Peyer's patch (tissue), 4 donors: ENCODE measurements at regions not wholly inside any gene's neighbourhood (a gene's known extent, or its start where the extent isn't known, plus 50 kb on each side); places are given as distances from the start of the nearest gene placed in this dataset.

Experiments
- CTCF ChIP-seq, 6 experiments: fragments of 450-650 bp in 4 of 6; fragments of 200-600 bp in 2 of 6; sonication (generic) in 1 of 6; IDR thresholded peaks; one replicate each; pipeline ENCODE4 v1.5.1; 2017 to 2019; ENCODE audit warnings: antibody characterized with exemption in 6 of 6, mild to moderate bottlenecking in 3 of 6, moderate library complexity in 1 of 6
- POLR2A ChIP-seq, 2 donors: fragments of 450-650 bp; IDR thresholded peaks; one replicate each; pipeline ENCODE4 v1.5.1; 2017; ENCODE audit warnings: antibody characterized with exemption in 2 of 2, mild to moderate bottlenecking in 2 of 2, moderate library complexity in 2 of 2

- no peak for TF ChIP-seq CTCF (IDR thresholded peaks at IDR 0.05)
- no peak for TF ChIP-seq POLR2A (IDR thresholded peaks at IDR 0.05)
These were observed 95.1 kb upstream of the LCLAT1 start for GRCh38 chr2:30351949-30352348.
